ENCODE measurements at regions not wholly inside any gene's neighbourhood (a gene's known extent, or its start where the extent isn't known, plus 50 kb on each side); places are given as distances from the start of the nearest gene placed in this dataset.

DNA sequence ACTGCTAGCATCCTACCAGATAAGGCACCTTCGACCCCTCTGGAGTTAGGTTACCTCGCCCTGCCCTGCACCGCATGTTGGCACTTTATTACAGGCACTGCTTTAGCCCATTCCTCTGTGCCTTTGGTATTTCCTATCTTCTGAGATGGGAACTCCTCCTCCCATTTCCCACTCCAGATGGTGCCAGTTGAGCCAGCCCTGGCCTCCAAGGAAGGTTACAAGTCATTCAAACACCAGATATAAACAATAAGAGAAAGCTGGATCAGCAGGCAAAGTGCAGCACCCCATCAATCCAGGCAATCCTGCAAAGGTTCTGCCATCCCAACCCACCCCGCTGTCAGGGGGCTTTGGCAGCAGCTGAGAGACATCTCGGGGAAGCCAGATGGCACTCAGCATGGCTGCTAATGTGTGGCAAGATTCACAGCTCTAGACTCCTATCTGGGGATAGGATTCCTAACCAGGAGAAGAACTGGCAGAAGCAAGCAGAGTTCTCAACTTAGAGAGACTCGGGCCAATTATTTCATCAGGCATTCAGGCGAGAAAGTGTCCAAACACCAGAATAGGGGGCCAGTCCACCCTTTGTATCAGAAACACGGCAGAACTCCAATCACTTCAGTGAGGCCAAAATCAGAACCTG is 113.0 kb downstream of the COPRS start:
- H3K36me3 ChIP-seq, result no peaks in the 10 kb centered on the region
- H3K9ac ChIP-seq (ENCODE audit: low read depth in 2 of 2, low read length in 2 of 2), result no peak overlapping the region
- intact Hi-C loops (cut with DNase I), result no loop called here
- no peak for DNase-seq
- TF ChIP-seq, protein P1, sequence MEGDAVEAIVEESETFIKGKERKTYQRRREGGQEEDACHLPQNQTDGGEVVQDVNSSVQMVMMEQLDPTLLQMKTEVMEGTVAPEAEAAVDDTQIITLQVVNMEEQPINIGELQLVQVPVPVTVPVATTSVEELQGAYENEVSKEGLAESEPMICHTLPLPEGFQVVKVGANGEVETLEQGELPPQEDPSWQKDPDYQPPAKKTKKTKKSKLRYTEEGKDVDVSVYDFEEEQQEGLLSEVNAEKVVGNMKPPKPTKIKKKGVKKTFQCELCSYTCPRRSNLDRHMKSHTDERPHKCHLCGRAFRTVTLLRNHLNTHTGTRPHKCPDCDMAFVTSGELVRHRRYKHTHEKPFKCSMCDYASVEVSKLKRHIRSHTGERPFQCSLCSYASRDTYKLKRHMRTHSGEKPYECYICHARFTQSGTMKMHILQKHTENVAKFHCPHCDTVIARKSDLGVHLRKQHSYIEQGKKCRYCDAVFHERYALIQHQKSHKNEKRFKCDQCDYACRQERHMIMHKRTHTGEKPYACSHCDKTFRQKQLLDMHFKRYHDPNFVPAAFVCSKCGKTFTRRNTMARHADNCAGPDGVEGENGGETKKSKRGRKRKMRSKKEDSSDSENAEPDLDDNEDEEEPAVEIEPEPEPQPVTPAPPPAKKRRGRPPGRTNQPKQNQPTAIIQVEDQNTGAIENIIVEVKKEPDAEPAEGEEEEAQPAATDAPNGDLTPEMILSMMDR (IDR thresholded peaks at IDR 0.05), result no peak
- H3K4me3 ChIP-seq, result no peak overlapping the region
- no peaks in the 10 kb centered on the region for H3K9me3 ChIP-seq
- H3K4me1 ChIP-seq, result no peaks in the 10 kb centered on the region
- no peak overlapping the region for H3K27ac ChIP-seq
- no peaks in the 10 kb centered on the region for H3K27me3 ChIP-seq

- DNase-seq, result no peak
- Histone ChIP-seq H3K9ac (ENCODE audit: low read depth in 2 of 2, low read length in 2 of 2) (no peak overlapping the region), H3K4me3 (no peak overlapping the region), H3K27me3 (no peaks in the 10 kb centered on the region), H3K4me1 (no peaks in the 10 kb centered on the region), H3K9me3 (no peaks in the 10 kb centered on the region), H3K36me3 (no peaks in the 10 kb centered on the region), H3K27ac (no peak overlapping the region)
- TF ChIP-seq, protein P1 (IDR thresholded peaks at IDR 0.05), result no peak
- intact Hi-C loops (cut with DNase I), result no loop called here
Measured at GRCh38 chr17:31744511-31744951, 114.5 kb downstream of the COPRS start.

- H3K4me3 ChIP-seq, result no peak overlapping the region
- H3K9ac ChIP-seq (ENCODE audit: low read depth in 2 of 2, low read length in 2 of 2), result no peak overlapping the region
- H3K27me3 ChIP-seq, result no peaks in the 10 kb centered on the region
- H3K9me3 ChIP-seq, result no peaks in the 10 kb centered on the region
- intact Hi-C loops (cut with DNase I), result no loop called here
- H3K27ac ChIP-seq, result no peak overlapping the region
- no peaks in the 10 kb centered on the region for H3K36me3 ChIP-seq
- H3K4me1 ChIP-seq, result no peaks in the 10 kb centered on the region
- TF ChIP-seq, protein P1 (IDR thresholded peaks at IDR 0.05), result no peak
- DNase-seq, result no peak
Measured at GRCh38 chr17:31743797-31744196, 115.2 kb downstream of the COPRS start.

DNA sequence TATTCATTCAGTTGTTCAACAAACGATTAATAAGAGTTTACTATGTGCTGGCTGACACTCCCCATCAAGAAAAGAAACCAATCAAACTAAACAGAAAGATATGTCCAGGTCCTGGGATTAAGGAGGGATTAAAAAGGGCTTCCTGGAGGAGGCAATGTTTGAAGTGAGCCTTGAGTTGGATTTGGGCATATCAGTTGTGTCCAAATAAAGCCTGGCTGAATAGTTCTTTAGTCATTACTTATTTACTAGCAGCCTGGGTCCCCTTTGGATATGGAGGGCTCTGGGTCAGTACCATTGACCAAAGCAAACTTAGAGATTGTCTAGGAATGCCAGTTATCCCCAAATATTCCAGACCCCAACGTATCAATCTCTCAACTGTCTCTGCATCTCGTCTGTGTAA is 117.7 kb downstream of the COPRS start:
- intact Hi-C loops (cut with DNase I), result no loop called here

GRCh38 chr17:31740611-31741082 is 118.4 kb downstream of the COPRS start:
- H3K4me1 ChIP-seq, result no peaks in the 10 kb centered on the region
- H3K9me3 ChIP-seq, result no peaks in the 10 kb centered on the region
- no peak for DNase-seq
- TF ChIP-seq, protein P1 (IDR thresholded peaks at IDR 0.05), result no peak
- H3K27me3 ChIP-seq, result no peaks in the 10 kb centered on the region
- intact Hi-C loops (cut with DNase I), result no loop called here
- H3K27ac ChIP-seq, result no peak overlapping the region
- H3K9ac ChIP-seq (ENCODE audit: low read depth in 2 of 2, low read length in 2 of 2), result no peak overlapping the region
- no peak overlapping the region for H3K4me3 ChIP-seq
- no peaks in the 10 kb centered on the region for H3K36me3 ChIP-seq

More for the DNA sequence above, 117.7 kb downstream of the COPRS start:
- Histone ChIP-seq H3K4me1 (no peaks in the 10 kb centered on the region), H3K9me3 (no peaks in the 10 kb centered on the region), H3K27ac (no peak overlapping the region), H3K27me3 (no peaks in the 10 kb centered on the region), H3K9ac (ENCODE audit: low read depth in 2 of 2, low read length in 2 of 2) (no peak overlapping the region), H3K4me3 (no peak overlapping the region), H3K36me3 (no peaks in the 10 kb centered on the region)
- TF ChIP-seq, protein P1 (IDR thresholded peaks at IDR 0.05), result no peak
- DNase-seq, result no peak

Measured in colonic mucosa (tissue), 4 donors.